ENCODE measurements at regions not wholly inside any gene's neighbourhood (a gene's known extent, or its start where the extent isn't known, plus 50 kb on each side); places are given as distances from the start of the nearest gene placed in this dataset.

GRCh38 chr1:56257726-56258125 lies 321.6 kb downstream of the PLPP3 start:
- no peaks in the 10 kb centered on the region for H3F3A ChIP-seq (ENCODE audit: low read depth)
- H3K79me2 ChIP-seq (ENCODE audit: low read depth): no peaks in the 10 kb centered on the region
- no peaks in the 10 kb centered on the region for H3K36me3 ChIP-seq
- Mint-ChIP-seq H3K4me1 (peaks cover 30% of the 10 kb centered on the region), H3K36me3 (peaks cover 2% of the 10 kb centered on the region), H3K27ac (no peak overlapping the region), H3K9me3 (peaks cover 4% of the 10 kb centered on the region), H3K27me3 (ENCODE audit: insufficient read depth, low read depth) (peaks cover 7% of the 10 kb centered on the region), H3K4me3 (no peak overlapping the region)
- no peak overlapping the region for H3K4me3 ChIP-seq
- H3K27ac ChIP-seq: no peak overlapping the region
- no peaks in the 10 kb centered on the region for H4K20me1 ChIP-seq (ENCODE audit: low read depth)
- H2AFZ ChIP-seq (replicated peaks): no peak overlapping the region
- H3K9me3 ChIP-seq (ENCODE audit: low read depth): no peaks in the 10 kb centered on the region
- no peak overlapping the region for H3K4me2 ChIP-seq
- no peak for DNase-seq (ENCODE audit: low spot score)
- H3K27me3 ChIP-seq: no peaks in the 10 kb centered on the region
- H3K4me1 ChIP-seq: peaks cover 9% of the 10 kb centered on the region
- TF ChIP-seq EZH2 (IDR thresholded peaks at IDR 0.05): no peak
- no peak for TF ChIP-seq CTCF (IDR thresholded peaks at IDR 0.05)
- no peak for TF ChIP-seq EZH2phosphoT487 (IDR thresholded peaks at IDR 0.05)
- H3K9ac ChIP-seq: no peak overlapping the region

DNA sequence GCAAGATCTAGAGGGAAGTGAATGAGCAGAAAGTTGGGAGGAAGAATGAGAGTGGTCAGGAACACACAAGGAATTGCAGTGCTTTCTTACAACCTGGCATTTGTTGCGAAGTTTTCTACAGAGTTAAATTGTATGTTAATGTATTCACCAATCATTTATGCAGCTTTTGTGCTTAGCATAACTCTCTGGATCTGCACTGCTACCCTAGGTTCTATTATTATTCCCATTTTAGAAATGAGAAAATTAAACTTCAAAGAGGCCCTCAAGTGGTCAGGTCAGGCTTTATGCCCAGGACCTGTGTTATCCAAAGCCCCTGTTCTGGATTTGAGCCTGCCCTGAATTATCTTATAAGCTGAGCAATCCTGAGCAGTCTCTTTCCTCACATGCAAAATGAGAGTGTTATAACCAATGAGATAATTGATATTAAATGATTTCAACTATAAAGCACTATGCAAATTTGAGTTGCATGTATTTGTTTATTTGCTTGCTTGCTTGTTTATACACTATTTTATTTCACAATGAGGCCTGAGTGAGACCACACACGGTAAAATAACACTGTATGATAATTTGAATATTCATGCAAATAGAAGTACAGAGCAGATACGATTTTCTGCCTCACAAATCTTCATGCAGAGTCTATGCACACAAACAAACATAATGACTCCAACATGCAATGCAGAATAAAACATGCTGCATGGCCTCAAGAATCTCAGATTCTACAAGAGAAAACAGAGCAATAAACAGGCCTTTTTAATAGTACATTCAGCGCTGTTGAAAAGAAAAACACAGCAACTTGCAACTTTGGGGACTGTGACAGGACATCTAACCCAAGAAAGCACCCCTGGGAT lies 323.0 kb downstream of the PLPP3 start:
- no peaks in the 10 kb centered on the region for H3K79me2 ChIP-seq (ENCODE audit: low read depth)
- Mint-ChIP-seq H3K27ac (peak overlapping the region; percentile 3), H3K27me3 (ENCODE audit: insufficient read depth, low read depth) (peaks cover 5% of the 10 kb centered on the region), H3K4me1 (peaks cover 30% of the 10 kb centered on the region), H3K9me3 (peaks cover 4% of the 10 kb centered on the region), H3K36me3 (peaks cover 2% of the 10 kb centered on the region), H3K4me3 (no peak overlapping the region)
- no peak overlapping the region for H3K4me2 ChIP-seq
- H3K4me3 ChIP-seq: no peak overlapping the region
- H3K36me3 ChIP-seq: no peaks in the 10 kb centered on the region
- TF ChIP-seq EZH2 (IDR thresholded peaks at IDR 0.05) (no peak), EZH2phosphoT487 (IDR thresholded peaks at IDR 0.05) (no peak), CTCF (IDR thresholded peaks at IDR 0.05) (no peak)
- H2AFZ ChIP-seq (replicated peaks): no peak overlapping the region
- no peaks in the 10 kb centered on the region for H3K27me3 ChIP-seq
- DNase-seq (ENCODE audit: low spot score): no peak
- no peak overlapping the region for H3K27ac ChIP-seq
- H3F3A ChIP-seq (ENCODE audit: low read depth): peaks cover 9% of the 10 kb centered on the region
- H3K9ac ChIP-seq: no peak overlapping the region
- no peaks in the 10 kb centered on the region for H4K20me1 ChIP-seq (ENCODE audit: low read depth)
- H3K9me3 ChIP-seq (ENCODE audit: low read depth): no peaks in the 10 kb centered on the region
- H3K4me1 ChIP-seq: peaks cover 17% of the 10 kb centered on the region

- peaks cover 17% of the 10 kb centered on the region for H3K4me1 ChIP-seq
- DNase-seq (ENCODE audit: low spot score): no peak
- Mint-ChIP-seq H3K27me3 (ENCODE audit: insufficient read depth, low read depth) (peaks cover 5% of the 10 kb centered on the region), H3K27ac (peak overlapping the region; percentile 3), H3K4me1 (peaks cover 30% of the 10 kb centered on the region), H3K4me3 (no peak overlapping the region), H3K36me3 (peaks cover 2% of the 10 kb centered on the region), H3K9me3 (peaks cover under 1% of the 10 kb centered on the region)
- no peak overlapping the region for H3K9ac ChIP-seq
- H3K36me3 ChIP-seq: no peaks in the 10 kb centered on the region
- H3K79me2 ChIP-seq (ENCODE audit: low read depth): no peaks in the 10 kb centered on the region
- no peaks in the 10 kb centered on the region for H4K20me1 ChIP-seq (ENCODE audit: low read depth)
- no peak for TF ChIP-seq EZH2phosphoT487 (IDR thresholded peaks at IDR 0.05)
- TF ChIP-seq EZH2 (IDR thresholded peaks at IDR 0.05): no peak
- no peak for TF ChIP-seq CTCF (IDR thresholded peaks at IDR 0.05)
- H3K27me3 ChIP-seq: no peaks in the 10 kb centered on the region
- H3K27ac ChIP-seq: no peak overlapping the region
- peaks cover 9% of the 10 kb centered on the region for H3F3A ChIP-seq (ENCODE audit: low read depth)
- no peak overlapping the region for H3K4me2 ChIP-seq
- H3K4me3 ChIP-seq: no peak overlapping the region
- no peak overlapping the region for H2AFZ ChIP-seq (replicated peaks)
- no peaks in the 10 kb centered on the region for H3K9me3 ChIP-seq (ENCODE audit: low read depth)
Observed at GRCh38 chr1:56255516-56256152, 323.7 kb downstream of the PLPP3 start.

Data from neural progenitor cell (in vitro differentiated cells).